ENCODE measurements at regions not wholly inside any gene's neighbourhood (a gene's known extent, or its start where the extent isn't known, plus 50 kb on each side); places are given as distances from the start of the nearest gene placed in this dataset.

DNA sequence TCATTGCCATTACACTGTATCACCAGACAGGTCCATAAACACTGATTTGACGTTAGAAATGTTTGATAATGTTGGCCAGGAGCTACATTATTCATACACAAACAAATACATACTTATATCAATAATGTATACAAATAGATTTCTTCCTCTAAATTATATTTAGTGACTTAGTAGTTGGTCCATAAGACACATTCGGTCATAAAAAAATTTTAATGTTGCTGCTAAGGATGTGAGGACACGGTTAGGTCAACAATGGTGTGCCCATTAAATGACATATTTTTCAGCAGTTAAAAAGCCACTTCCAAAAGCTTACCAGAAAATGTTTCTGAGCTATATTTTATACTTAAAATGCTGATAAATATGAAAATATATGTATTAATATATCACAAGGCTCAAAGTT lies 1148.7 kb upstream of the TMEM132C start:
- TF ChIP-seq, protein P1, sequence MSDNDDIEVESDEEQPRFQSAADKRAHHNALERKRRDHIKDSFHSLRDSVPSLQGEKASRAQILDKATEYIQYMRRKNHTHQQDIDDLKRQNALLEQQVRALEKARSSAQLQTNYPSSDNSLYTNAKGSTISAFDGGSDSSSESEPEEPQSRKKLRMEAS (IDR thresholded peaks at IDR 0.05) = no peak
- TF ChIP-seq CEBPB (IDR thresholded peaks at IDR 0.05) (no peak), NFIC (IDR thresholded peaks at IDR 0.05) (no peak), TEAD4 (IDR thresholded peaks at IDR 0.05) (no peak), TAF1 (IDR thresholded peaks at IDR 0.05; ENCODE audit: low read depth) (no peak), RAD21 (IDR thresholded peaks at IDR 0.05; ENCODE audit: low read depth) (no peak), FOXM1 (IDR thresholded peaks at IDR 0.05; ENCODE audit: borderline replicate concordance, low read depth) (no peak), EP300 (IDR thresholded peaks at IDR 0.05; ENCODE audit: borderline replicate concordance) (no peak), YY1 (IDR thresholded peaks at IDR 0.05; ENCODE audit: low read depth) (no peak), CREB1 (IDR thresholded peaks at IDR 0.05; ENCODE audit: low read depth) (no peak), ZBTB7A (IDR thresholded peaks at IDR 0.05; ENCODE audit: low read depth) (no peak), EGR1 (IDR thresholded peaks at IDR 0.05) (no peak)
- TF ChIP-seq, protein P2, sequence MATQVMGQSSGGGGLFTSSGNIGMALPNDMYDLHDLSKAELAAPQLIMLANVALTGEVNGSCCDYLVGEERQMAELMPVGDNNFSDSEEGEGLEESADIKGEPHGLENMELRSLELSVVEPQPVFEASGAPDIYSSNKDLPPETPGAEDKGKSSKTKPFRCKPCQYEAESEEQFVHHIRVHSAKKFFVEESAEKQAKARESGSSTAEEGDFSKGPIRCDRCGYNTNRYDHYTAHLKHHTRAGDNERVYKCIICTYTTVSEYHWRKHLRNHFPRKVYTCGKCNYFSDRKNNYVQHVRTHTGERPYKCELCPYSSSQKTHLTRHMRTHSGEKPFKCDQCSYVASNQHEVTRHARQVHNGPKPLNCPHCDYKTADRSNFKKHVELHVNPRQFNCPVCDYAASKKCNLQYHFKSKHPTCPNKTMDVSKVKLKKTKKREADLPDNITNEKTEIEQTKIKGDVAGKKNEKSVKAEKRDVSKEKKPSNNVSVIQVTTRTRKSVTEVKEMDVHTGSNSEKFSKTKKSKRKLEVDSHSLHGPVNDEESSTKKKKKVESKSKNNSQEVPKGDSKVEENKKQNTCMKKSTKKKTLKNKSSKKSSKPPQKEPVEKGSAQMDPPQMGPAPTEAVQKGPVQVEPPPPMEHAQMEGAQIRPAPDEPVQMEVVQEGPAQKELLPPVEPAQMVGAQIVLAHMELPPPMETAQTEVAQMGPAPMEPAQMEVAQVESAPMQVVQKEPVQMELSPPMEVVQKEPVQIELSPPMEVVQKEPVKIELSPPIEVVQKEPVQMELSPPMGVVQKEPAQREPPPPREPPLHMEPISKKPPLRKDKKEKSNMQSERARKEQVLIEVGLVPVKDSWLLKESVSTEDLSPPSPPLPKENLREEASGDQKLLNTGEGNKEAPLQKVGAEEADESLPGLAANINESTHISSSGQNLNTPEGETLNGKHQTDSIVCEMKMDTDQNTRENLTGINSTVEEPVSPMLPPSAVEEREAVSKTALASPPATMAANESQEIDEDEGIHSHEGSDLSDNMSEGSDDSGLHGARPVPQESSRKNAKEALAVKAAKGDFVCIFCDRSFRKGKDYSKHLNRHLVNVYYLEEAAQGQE (IDR thresholded peaks at IDR 0.05; ENCODE audit: low read depth) = no peak
